ENCODE measurements at regions not wholly inside any gene's neighbourhood (a gene's known extent, or its start where the extent isn't known, plus 50 kb on each side); places are given as distances from the start of the nearest gene placed in this dataset.

GRCh38 chr5:88934439-88934838, 51.5 kb upstream of the MEF2C start:
- TF ChIP-seq POLR2A (IDR thresholded peaks at IDR 0.05; ENCODE audit: low read depth) (no peak), CTCF (IDR thresholded peaks at IDR 0.05) (no peak), POLR2AphosphoS5 (IDR thresholded peaks at IDR 0.05) (no peak)

All from esophagus muscularis mucosa (tissue), 3 donors.